ENCODE measurements at regions not wholly inside any gene's neighbourhood (a gene's known extent, or its start where the extent isn't known, plus 50 kb on each side); places are given as distances from the start of the nearest gene placed in this dataset.

DNA sequence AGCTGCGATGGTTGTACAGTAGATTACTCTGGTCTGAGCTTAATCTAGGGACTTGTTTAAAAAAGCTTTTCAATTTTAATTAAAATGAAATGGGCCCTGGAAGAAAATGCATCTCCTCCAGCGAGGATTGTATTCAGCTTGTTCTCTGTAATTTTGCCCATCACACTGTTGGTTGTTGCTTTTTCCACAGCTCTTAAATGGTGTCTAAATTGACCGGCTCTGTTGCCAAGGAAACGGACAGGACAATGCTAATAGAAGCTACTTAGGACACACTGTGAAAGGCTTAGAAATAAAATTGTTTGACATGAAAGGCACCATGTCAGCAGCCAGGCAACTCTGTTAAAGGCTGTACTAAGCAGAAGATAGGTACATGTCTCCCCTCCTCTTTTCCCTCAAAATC is 116.7 kb upstream of the NRSN1 start:
- Histone ChIP-seq H3K9me3 (ENCODE audit: control insufficient read depth, insufficient read depth, low read depth, low read length) (no peaks in the 10 kb centered on the region), H3K4me3 (replicated peaks in 1 of 4; ENCODE audit: control extremely low read depth in 1 of 4, insufficient read depth in 1 of 4, low read depth in 3 of 4, low read length in 4 of 4) (no peak overlapping the region), H3K4me2 (ENCODE audit: extremely low read depth, insufficient read depth, low read length) (no peak overlapping the region), H3K27me3 (ENCODE audit: control insufficient read depth, insufficient read depth, low read length) (no peaks in the 10 kb centered on the region), H4K20me1 (ENCODE audit: control insufficient read depth, extremely low read depth, insufficient read depth, low read length) (no peaks in the 10 kb centered on the region), H3K9ac (ENCODE audit: insufficient read depth, low read length) (no peak overlapping the region), H3K4me1 (ENCODE audit: control insufficient read depth, extremely low read depth, insufficient read depth, low read length) (no peaks in the 10 kb centered on the region), H2AFZ (ENCODE audit: low read length) (no peak overlapping the region), H3K79me2 (ENCODE audit: control insufficient read depth, insufficient read depth, low read length) (no peaks in the 10 kb centered on the region), H3K27ac (ENCODE audit: insufficient read depth, low read length) (no peak overlapping the region), H3K36me3 (ENCODE audit: control insufficient read depth, insufficient read depth, low read length) (no peaks in the 10 kb centered on the region)
- TF ChIP-seq, protein P1, sequence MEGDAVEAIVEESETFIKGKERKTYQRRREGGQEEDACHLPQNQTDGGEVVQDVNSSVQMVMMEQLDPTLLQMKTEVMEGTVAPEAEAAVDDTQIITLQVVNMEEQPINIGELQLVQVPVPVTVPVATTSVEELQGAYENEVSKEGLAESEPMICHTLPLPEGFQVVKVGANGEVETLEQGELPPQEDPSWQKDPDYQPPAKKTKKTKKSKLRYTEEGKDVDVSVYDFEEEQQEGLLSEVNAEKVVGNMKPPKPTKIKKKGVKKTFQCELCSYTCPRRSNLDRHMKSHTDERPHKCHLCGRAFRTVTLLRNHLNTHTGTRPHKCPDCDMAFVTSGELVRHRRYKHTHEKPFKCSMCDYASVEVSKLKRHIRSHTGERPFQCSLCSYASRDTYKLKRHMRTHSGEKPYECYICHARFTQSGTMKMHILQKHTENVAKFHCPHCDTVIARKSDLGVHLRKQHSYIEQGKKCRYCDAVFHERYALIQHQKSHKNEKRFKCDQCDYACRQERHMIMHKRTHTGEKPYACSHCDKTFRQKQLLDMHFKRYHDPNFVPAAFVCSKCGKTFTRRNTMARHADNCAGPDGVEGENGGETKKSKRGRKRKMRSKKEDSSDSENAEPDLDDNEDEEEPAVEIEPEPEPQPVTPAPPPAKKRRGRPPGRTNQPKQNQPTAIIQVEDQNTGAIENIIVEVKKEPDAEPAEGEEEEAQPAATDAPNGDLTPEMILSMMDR (conservative IDR thresholded peaks at IDR 0.05 in 1 of 2, IDR thresholded peaks at IDR 0.05 in 1 of 2; ENCODE audit: low read depth in 1 of 2, low read length in 2 of 2): no peak
- no peak for TF ChIP-seq EZH2 (IDR thresholded peaks at IDR 0.05; ENCODE audit: low read length, missing control alignments)
- peak in 1 of 2 donors; percentile 3 for DNase-seq (ENCODE audit: low read depth in 2 of 2)

DNA sequence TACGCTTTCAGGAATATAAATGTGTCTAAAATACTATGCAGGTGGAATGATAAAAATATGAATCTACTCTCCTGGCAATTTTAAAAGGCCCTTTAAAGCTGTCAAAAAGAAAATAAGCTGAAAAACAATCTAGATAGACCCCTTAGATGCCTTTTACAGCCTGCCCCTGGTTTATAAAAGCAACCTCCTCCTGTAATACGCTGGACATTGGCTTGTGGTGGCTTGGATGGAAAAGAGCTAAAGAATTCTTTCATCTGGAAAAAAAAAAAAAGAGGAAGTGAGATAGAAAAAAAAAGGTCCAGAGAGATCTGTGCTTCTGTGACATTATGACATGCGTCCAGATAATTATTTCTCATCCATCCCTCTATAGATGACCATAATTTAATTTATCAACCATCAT is 115.9 kb upstream of the NRSN1 start:
- no peak overlapping the region for H3K4me2 ChIP-seq (ENCODE audit: extremely low read depth, insufficient read depth, low read length)
- DNase-seq (ENCODE audit: low read depth in 2 of 2): no peak
- no peaks in the 10 kb centered on the region for H3K9me3 ChIP-seq (ENCODE audit: control insufficient read depth, insufficient read depth, low read depth, low read length)
- TF ChIP-seq, protein P1 (conservative IDR thresholded peaks at IDR 0.05 in 1 of 2, IDR thresholded peaks at IDR 0.05 in 1 of 2; ENCODE audit: low read depth in 1 of 2, low read length in 2 of 2): no peak
- TF ChIP-seq EZH2 (IDR thresholded peaks at IDR 0.05; ENCODE audit: low read length, missing control alignments): no peak
- no peak overlapping the region for H3K9ac ChIP-seq (ENCODE audit: insufficient read depth, low read length)
- H3K27me3 ChIP-seq (ENCODE audit: control insufficient read depth, insufficient read depth, low read length): no peaks in the 10 kb centered on the region
- no peak overlapping the region for H3K27ac ChIP-seq (ENCODE audit: insufficient read depth, low read length)
- H3K36me3 ChIP-seq (ENCODE audit: control insufficient read depth, insufficient read depth, low read length): no peaks in the 10 kb centered on the region
- no peaks in the 10 kb centered on the region for H4K20me1 ChIP-seq (ENCODE audit: control insufficient read depth, extremely low read depth, insufficient read depth, low read length)
- no peak overlapping the region for H3K4me3 ChIP-seq (replicated peaks in 1 of 4; ENCODE audit: control extremely low read depth in 1 of 4, insufficient read depth in 1 of 4, low read depth in 3 of 4, low read length in 4 of 4)
- H2AFZ ChIP-seq (ENCODE audit: low read length): no peak overlapping the region
- no peaks in the 10 kb centered on the region for H3K79me2 ChIP-seq (ENCODE audit: control insufficient read depth, insufficient read depth, low read length)
- H3K4me1 ChIP-seq (ENCODE audit: control insufficient read depth, extremely low read depth, insufficient read depth, low read length): no peaks in the 10 kb centered on the region

DNA sequence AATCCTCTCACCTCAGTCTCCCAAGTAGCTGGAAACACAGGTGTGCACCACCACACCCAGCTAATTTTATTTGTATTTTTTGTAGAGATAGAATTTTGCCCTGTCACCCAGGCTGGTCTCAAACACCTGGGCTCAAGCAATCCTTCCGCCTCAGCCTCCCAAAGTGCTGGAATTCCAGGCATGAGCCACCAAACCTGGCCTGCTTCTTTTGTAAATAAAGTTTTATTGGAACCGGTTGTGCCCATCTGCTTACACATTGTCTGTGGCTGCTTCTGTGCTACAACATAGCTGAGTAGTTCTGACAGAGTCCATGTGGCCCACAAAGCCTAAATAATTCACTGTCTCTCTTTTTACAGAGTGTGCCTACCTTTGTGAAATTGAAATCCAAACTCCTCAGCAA is 109.7 kb upstream of the NRSN1 start:
- Histone ChIP-seq H3K36me3 (ENCODE audit: control insufficient read depth, insufficient read depth, low read length) (no peaks in the 10 kb centered on the region), H3K27me3 (ENCODE audit: control insufficient read depth, insufficient read depth, low read length) (no peaks in the 10 kb centered on the region), H3K27ac (ENCODE audit: insufficient read depth, low read length) (no peak overlapping the region), H3K9me3 (ENCODE audit: control insufficient read depth, insufficient read depth, low read depth, low read length) (no peaks in the 10 kb centered on the region), H3K79me2 (ENCODE audit: control insufficient read depth, insufficient read depth, low read length) (no peaks in the 10 kb centered on the region), H4K20me1 (ENCODE audit: control insufficient read depth, extremely low read depth, insufficient read depth, low read length) (no peaks in the 10 kb centered on the region), H3K4me1 (ENCODE audit: control insufficient read depth, extremely low read depth, insufficient read depth, low read length) (no peaks in the 10 kb centered on the region), H3K4me3 (replicated peaks in 1 of 4; ENCODE audit: control extremely low read depth in 1 of 4, insufficient read depth in 1 of 4, low read depth in 3 of 4, low read length in 4 of 4) (no peak overlapping the region), H3K9ac (ENCODE audit: insufficient read depth, low read length) (no peak overlapping the region), H3K4me2 (ENCODE audit: extremely low read depth, insufficient read depth, low read length) (no peak overlapping the region), H2AFZ (ENCODE audit: low read length) (no peak overlapping the region)
- no peak for DNase-seq (ENCODE audit: low read depth in 2 of 2)
- no peak for TF ChIP-seq EZH2 (IDR thresholded peaks at IDR 0.05; ENCODE audit: low read length, missing control alignments)
- TF ChIP-seq, protein P1 (conservative IDR thresholded peaks at IDR 0.05 in 1 of 2, IDR thresholded peaks at IDR 0.05 in 1 of 2; ENCODE audit: low read depth in 1 of 2, low read length in 2 of 2): no peak
